ENCODE measurements at regions not wholly inside any gene's neighbourhood (a gene's known extent, or its start where the extent isn't known, plus 50 kb on each side); places are given as distances from the start of the nearest gene placed in this dataset.

DNA sequence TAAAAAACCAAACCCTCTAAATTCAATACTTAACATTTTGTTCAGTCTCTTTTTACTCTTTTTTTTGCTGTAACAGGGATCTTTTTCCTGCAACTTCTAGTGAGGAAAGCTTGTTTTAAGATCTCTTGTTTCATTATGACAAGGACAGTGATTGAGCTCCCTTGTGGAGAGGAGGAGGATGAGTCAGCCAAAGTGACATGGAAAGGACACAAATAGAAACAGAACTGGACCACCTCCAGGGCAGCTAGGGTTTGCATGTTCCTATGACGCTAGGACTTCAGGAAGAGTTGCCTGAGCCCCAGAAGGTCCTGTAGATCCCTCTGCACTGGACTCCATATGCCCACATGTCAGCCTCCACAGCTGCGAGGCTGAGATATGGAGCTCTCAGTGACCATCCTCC lies 212.6 kb upstream of the FAM78B start:
- no peak for DNase-seq (ENCODE audit: extremely low spot score)
- CTCF ChIA-PET, result no interaction called here
- TF ChIP-seq, protein P1, sequence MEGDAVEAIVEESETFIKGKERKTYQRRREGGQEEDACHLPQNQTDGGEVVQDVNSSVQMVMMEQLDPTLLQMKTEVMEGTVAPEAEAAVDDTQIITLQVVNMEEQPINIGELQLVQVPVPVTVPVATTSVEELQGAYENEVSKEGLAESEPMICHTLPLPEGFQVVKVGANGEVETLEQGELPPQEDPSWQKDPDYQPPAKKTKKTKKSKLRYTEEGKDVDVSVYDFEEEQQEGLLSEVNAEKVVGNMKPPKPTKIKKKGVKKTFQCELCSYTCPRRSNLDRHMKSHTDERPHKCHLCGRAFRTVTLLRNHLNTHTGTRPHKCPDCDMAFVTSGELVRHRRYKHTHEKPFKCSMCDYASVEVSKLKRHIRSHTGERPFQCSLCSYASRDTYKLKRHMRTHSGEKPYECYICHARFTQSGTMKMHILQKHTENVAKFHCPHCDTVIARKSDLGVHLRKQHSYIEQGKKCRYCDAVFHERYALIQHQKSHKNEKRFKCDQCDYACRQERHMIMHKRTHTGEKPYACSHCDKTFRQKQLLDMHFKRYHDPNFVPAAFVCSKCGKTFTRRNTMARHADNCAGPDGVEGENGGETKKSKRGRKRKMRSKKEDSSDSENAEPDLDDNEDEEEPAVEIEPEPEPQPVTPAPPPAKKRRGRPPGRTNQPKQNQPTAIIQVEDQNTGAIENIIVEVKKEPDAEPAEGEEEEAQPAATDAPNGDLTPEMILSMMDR (IDR thresholded peaks at IDR 0.05; ENCODE audit: control extremely low read depth, extremely low read depth, low read depth, missing control alignments), result no peak
- POLR2A ChIA-PET, result no interaction called here

GRCh38 chr1:166383137-166383536 lies 216.3 kb upstream of the FAM78B start:
- ChIA-PET POLR2A (no interaction called here), CTCF (interaction anchor here (1.3 to 3.2 kb wide), 2 partner anchors 9 to 16 kb away, joined by 3 to 10 read pairs; no protein-coding TSS in a partner anchor)
- TF ChIP-seq, protein P1 (IDR thresholded peaks at IDR 0.05; ENCODE audit: control extremely low read depth, extremely low read depth, low read depth, missing control alignments), result no peak
- DNase-seq (ENCODE audit: extremely low spot score), result no peak

- POLR2A ChIA-PET, result no interaction called here
- no peak for DNase-seq (ENCODE audit: extremely low spot score)
- CTCF ChIA-PET, result interaction anchor here (3.2 kb wide), 1 partner anchor 9 kb away, joined by 10 read pairs; no protein-coding TSS in a partner anchor
- TF ChIP-seq, protein P1 (IDR thresholded peaks at IDR 0.05; ENCODE audit: control extremely low read depth, extremely low read depth, low read depth, missing control alignments), result no peak
Measured at GRCh38 chr1:166383635-166384346, 217.0 kb upstream of the FAM78B start.

DNA sequence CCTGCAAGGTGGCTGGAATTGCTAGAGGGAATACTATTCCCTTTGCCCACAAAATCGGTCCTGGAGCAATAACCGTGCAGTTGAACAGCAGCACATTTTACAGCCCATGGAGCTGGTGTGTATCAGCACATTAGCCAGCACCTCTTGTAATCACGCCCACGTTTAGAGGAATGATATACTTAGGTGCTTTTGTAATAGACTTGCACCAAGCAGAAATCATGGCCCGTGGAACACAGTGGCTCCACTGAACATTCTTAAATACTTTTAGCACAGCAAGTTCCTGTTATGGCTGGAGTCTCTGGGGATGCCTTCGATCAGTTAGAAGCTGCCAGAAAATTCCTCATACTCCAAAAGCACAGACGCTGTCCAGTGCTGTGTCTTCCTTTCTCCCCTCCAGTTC lies 218.1 kb upstream of the FAM78B start:
- ChIA-PET CTCF (no interaction called here), POLR2A (no interaction called here)
- DNase-seq (ENCODE audit: extremely low spot score), result no peak
- TF ChIP-seq, protein P1 (IDR thresholded peaks at IDR 0.05; ENCODE audit: control extremely low read depth, extremely low read depth, low read depth, missing control alignments), result no peak

GRCh38 chr1:166390366-166391033 lies 223.7 kb upstream of the FAM78B start:
- ChIA-PET CTCF (no interaction called here), POLR2A (no interaction called here)
- no peak for DNase-seq (ENCODE audit: extremely low spot score)
- TF ChIP-seq, protein P1 (IDR thresholded peaks at IDR 0.05; ENCODE audit: control extremely low read depth, extremely low read depth, low read depth, missing control alignments), result no peak

DNA sequence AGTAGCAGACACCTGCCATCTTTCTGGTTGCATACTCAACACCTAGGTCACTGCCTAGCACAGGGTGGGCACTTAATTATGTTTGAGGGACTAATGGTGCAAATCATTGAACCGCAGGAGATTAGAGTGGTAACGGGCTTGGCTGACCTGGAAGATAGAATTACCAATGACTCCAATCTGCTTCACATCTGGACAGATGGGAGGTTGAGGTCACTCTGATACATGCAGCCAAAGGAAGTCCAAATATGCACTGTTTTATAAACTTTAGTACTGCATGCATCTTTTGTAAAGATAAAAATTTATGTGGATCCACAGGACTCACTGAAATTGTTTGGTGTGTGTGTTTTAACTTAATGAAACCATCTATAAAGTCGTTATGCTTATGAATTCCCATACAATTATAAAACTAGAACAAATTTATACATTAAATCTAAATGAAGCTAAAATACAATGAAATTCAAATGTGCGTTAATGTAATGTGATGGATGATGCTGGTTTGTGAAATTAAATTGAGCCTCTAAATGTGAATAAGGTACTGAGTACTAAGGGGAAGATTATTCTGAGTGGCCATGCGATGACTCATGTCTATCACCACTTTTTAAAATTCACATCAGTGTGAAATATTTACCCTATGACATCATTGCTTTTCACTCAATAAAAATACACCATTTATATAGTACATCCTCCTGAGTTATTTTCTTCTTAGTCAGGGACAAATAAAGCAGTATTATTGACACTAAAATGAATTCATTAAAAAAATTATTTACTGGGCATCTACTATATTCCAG lies 224.7 kb upstream of the FAM78B start:
- CTCF ChIA-PET, result interaction anchor here (3.2 kb wide), 1 partner anchor 9 kb away, joined by 10 read pairs; no protein-coding TSS in a partner anchor
- POLR2A ChIA-PET, result no interaction called here
- TF ChIP-seq, protein P1 (IDR thresholded peaks at IDR 0.05; ENCODE audit: control extremely low read depth, extremely low read depth, low read depth, missing control alignments), result no peak
- DNase-seq (ENCODE audit: extremely low spot score), result no peak

Measured in GM10248 (cell line).